ENCODE measurements at regions not wholly inside any gene's neighbourhood (a gene's known extent, or its start where the extent isn't known, plus 50 kb on each side); places are given as distances from the start of the nearest gene placed in this dataset.
"Not testable (repeated sequence)": the region's sequence is repeated elsewhere in the genome, so short reads cannot be mapped to it uniquely, and the experiment has no call there.

DNA sequence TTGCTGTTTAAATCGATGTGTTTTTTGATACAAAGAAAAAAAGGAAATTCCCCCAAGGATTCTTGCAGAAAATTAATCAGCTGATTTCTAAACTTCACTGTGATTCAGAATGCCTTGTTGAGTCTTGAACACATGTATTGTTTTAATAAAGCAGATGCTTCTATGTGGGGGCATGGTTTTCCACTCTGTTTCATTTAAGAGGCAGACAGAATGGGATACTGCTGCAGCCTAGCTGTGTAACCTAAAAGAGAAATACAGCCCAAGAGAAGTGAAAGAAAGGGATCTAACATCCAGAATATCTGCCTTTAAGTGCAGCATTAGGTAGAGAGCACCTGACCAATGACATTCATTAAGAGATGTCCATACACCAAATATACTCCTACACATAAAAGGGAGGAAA lies 365.1 kb upstream of the CCNH start:
- intact Hi-C loops (cut with DNase I) = no loop called here
- ATAC-seq (no peak), DNase-seq (ENCODE audit: low spot score) (no peak)

- intact Hi-C loops (cut with DNase I) = no loop called here
- ATAC-seq = no peak
- DNase-seq (ENCODE audit: low spot score) = no peak
Observed at GRCh38 chr5:87776785-87777184, 364.1 kb upstream of the CCNH start.

GRCh38 chr5:87776302-87776701 lies 363.6 kb upstream of the CCNH start:
- DNase-seq (ENCODE audit: low spot score) = not testable (repeated sequence)

GRCh38 chr5:87775228-87775627 lies 362.5 kb upstream of the CCNH start:
- intact Hi-C loops (cut with DNase I) = no loop called here
- ATAC-seq (no peak), DNase-seq (ENCODE audit: low spot score) (no peak)

More at GRCh38 chr5:87776302-87776701, 363.6 kb upstream of the CCNH start:
- ATAC-seq; intact Hi-C loops (cut with DNase I): not testable (repeated sequence)

GRCh38 chr5:87774804-87775203 lies 362.1 kb upstream of the CCNH start:
- intact Hi-C loops (cut with DNase I) = no loop called here
- DNase-seq (ENCODE audit: low spot score) (no peak), ATAC-seq (no peak)

- ATAC-seq (no peak), DNase-seq (ENCODE audit: low spot score) (no peak)
- intact Hi-C loops (cut with DNase I) = no loop called here
Observed at GRCh38 chr5:87770601-87771121, 357.9 kb upstream of the CCNH start.

GRCh38 chr5:87770016-87770570 lies 357.4 kb upstream of the CCNH start:
- ATAC-seq (no peak), DNase-seq (ENCODE audit: low spot score) (no peak)
- intact Hi-C loops (cut with DNase I) = no loop called here

DNA sequence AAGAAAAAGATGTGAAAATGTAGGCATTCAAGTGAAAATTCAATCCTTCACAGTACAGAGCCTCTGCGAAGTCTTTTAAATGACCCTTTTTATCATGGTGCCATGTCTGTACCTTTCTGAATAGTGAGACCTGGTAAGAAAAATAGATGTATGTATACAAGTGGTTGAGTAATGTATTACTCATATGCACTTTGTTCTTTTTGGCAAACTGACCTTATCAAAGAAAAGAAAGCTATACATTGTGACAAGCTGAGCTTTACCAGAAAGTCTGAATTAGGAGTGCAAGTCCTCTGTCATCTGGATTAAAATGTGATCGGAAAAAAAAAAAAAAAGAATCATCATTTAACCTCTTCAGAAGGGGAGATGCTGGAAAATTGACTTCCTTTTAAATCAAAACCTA lies 356.4 kb upstream of the CCNH start:
- no peak for DNase-seq (ENCODE audit: low spot score)
- intact Hi-C loops (cut with DNase I) = no loop called here
- ATAC-seq = no peak

DNA sequence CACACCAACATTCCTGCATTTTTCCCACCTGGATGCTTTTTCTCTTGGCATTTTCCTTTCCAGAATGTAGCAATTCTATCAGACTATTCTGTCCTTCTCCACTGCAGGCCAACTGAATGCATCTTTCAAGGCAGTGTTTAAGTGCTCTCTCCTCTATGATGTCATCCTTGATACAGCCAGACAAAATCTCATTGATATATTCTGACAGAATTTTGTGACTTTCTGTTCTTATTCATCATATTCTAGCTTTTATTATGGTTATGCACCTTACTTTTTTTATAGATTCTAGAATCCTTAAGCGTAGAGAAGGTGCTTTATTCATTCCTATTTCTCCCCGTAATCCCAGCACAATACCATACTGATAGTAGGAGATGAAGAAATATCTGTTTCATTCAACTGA lies 355.5 kb upstream of the CCNH start:
- DNase-seq (ENCODE audit: low spot score) (no peak), ATAC-seq (no peak)
- intact Hi-C loops (cut with DNase I) = no loop called here

DNA sequence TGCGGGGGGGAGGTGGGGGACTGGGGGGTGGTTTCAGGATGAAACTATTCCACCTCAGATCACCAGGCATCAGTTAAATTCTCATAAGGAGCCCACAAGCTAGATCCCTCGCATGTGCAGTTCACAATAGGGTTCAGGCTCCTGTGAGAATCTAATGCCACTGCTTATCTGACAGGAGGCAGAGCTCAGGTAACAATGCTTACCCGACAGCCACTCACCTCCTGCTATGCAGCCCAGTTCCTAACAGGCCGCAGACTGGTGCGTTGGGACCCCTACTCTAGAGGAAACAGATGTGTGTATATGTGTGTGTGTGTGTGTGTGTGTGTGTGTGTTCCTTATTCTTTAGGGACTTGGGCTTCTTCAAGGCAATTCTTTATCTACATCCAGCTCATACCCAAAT lies 352.3 kb upstream of the CCNH start:
- no peak for ATAC-seq
- intact Hi-C loops (cut with DNase I) = no loop called here
- DNase-seq (ENCODE audit: low spot score) = no peak

DNA sequence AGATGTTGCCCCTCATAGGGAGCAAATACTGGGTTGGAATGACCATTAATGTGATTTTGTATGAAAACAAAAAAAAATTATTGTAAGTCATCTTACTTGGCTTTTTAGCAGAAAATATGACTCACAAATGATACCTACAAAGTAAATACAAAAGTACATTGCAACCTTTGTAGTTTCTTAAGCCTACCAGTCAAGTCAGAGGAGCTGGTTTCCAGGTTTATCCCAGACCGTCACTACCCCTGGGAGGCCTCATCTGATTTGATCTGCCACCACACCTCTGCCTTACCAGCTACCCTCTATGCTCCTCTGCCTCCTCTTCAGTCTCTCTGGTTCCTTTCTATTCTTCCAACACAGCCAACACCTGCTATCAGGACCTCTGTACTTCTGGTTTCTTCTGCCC lies 349.9 kb upstream of the CCNH start:
- ATAC-seq = no peak
- DNase-seq (ENCODE audit: low spot score) = no peak
- intact Hi-C loops (cut with DNase I) = no loop called here

DNA sequence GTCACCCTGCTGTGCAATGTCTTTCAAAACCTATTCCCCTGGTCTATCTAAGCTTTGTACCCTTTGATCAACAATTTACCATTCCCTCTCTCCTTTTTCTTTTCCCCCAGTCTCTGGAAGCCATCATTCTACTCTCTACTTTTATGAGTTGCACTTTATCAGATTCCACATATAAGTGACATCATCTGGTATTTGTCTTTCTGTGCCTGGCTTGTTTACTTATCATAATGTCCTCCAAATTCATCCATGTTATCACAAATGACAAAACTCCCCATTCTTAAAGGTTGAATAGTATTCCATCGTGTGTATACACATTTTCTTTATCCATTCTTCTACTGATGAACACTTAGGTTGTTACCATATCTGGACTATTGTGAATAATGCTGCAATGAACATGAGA lies 344.2 kb upstream of the CCNH start:
- ATAC-seq (no peak), DNase-seq (ENCODE audit: low spot score) (no peak)
- intact Hi-C loops (cut with DNase I) = no loop called here

GRCh38 chr5:87755360-87755759 lies 342.6 kb upstream of the CCNH start:
- intact Hi-C loops (cut with DNase I) = no loop called here
- DNase-seq (ENCODE audit: low spot score) = no peak
- ATAC-seq = no peak

DNA sequence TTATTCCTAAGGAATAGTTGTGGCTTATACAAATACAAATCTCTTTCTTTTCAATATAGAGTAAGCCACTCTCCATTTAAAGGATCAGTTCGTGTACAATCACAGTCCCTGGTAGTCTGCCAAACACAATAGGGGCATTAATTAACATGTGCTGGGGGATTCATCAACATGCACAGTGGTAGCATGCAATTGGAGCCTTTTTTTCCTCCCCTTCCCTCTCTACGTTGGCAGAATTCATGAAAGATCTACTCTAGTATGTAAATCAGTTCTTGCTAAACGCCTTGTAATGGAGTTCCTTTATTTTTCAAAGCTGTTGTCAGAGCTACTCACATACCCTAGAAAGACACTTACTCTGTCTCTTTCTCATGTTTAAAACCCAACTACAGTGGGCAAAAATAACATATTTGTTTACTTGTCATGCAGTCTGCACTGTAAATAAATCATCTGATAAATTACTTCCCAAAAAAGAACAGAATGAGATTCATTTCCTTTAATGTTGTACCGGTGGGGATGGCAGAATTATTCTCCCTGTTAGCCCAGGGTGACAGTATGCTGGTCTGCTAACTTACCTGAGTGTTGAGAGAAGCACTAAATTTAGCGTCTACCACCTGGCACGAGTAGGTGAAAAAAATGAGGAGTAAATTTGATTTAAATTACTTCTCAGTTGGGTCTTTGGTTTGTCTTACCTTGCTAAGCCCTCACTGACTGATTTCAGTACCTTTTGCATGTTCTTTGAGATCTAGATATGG lies 341.5 kb upstream of the CCNH start:
- intact Hi-C loops (cut with DNase I) = no loop called here
- DNase-seq (ENCODE audit: low spot score) (no peak), ATAC-seq (no peak)

DNA sequence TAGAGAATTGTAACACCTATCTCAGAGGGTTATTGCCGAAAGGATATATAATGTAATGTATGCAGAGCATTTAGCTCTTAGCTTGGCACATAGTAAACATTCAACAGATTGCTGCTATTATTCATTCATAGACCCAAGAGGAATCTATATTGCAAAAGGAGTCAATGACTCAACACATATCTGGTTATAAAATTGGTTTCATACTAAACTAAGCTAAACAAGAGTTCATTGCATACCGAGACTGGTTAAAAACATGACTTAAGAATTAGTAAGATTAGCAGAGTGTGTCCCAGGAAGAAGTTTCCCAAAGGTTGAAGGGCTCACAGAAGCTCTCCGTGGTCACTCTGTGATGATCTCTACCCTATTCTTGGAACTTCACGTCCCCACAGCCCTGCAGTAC lies 339.6 kb upstream of the CCNH start:
- DNase-seq (ENCODE audit: low spot score) = no peak
- intact Hi-C loops (cut with DNase I) = no loop called here
- ATAC-seq = no peak

- intact Hi-C loops (cut with DNase I) = no loop called here
Observed at GRCh38 chr5:87751824-87752223, 339.1 kb upstream of the CCNH start.

DNA sequence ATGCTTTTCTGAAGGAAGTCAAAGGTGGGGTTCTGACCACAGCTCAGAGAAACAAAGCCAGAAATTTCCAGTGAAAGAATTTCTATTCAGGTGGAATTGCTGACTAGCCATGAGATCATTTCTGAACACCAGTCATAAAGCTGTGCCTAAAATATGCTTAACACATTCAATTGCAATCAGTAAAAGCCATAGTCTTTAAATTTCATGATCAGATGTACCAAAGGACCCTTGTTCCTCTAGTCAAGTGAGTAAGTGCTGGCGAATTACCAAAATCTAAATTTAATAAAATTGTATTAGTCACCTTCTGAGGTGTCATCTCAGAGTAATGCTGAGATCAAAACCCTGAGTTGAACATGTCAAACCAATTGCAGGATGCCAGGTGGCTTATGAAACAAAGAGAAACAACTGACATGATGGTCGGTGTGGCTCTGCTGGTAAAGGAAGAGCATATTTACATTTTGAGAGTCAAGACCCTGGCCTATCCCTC lies 334.2 kb upstream of the CCNH start:
- no peak for ATAC-seq
- intact Hi-C loops (cut with DNase I) = no loop called here
- no peak for DNase-seq (ENCODE audit: low spot score)

More at GRCh38 chr5:87751824-87752223, 339.1 kb upstream of the CCNH start:
- DNase-seq (ENCODE audit: low spot score) (no peak), ATAC-seq (no peak)

- DNase-seq (ENCODE audit: low spot score) (no peak), ATAC-seq (no peak)
- intact Hi-C loops (cut with DNase I) = no loop called here
Observed at GRCh38 chr5:87746341-87746740, 333.6 kb upstream of the CCNH start.

DNA sequence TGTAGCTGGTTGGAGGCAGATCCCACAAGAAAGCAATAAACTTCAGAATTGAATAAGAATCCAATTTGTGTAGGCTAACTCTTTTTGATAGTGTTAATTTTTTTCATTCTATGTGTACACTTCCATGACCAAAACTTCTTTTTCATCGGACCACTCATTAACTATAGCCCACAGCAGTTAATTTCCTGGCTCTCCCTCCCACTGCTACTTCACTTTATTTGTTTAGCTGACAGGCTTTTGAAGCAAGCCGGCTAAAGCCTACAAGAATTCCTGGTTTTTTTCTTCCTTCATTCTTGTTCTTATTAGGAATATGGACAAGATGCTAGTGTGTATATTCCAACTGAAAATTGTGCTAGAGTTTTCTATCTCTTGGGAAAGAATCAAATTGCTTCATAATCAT lies 329.2 kb upstream of the CCNH start:
- intact Hi-C loops (cut with DNase I) = no loop called here
- ATAC-seq (no peak), DNase-seq (ENCODE audit: low spot score) (no peak)

- ATAC-seq (no peak), DNase-seq (ENCODE audit: low spot score) (no peak)
- intact Hi-C loops (cut with DNase I) = no loop called here
Observed at GRCh38 chr5:87735923-87736322, 323.2 kb upstream of the CCNH start.

DNA sequence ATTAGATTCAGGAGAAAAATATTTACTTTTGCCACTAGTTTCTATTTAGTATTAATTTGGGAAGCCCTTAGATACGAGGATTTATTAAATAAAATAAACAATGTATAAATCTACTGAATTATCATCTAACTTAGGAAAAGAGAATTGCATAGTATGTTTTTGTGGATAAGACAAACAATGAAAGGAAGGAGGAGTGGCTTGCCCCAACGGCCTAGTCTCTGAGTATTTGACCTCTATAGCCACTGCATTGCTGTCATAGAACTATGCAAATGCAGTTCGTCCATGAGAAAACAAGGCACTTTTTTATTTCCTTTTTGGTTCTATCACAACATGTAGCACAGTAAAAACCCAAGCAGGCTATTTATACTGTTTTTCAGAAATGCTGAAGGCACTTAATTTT lies 321.2 kb upstream of the CCNH start:
- ATAC-seq = no peak
- intact Hi-C loops (cut with DNase I) = no loop called here
- DNase-seq (ENCODE audit: low spot score) = no peak

Measured in sciatic nerve (tissue), 2 donors.